GM12891 (cell line): ENCODE measurements at regions not wholly inside any gene's neighbourhood (a gene's known extent, or its start where the extent isn't known, plus 50 kb on each side); places are given as distances from the start of the nearest gene placed in this dataset.

Experiments used
- POLR2AphosphoS5 ChIP-seq: IDR thresholded peaks from 2 replicates; pipeline ENCODE4 v1.6.1; 2011; ENCODE audit warnings: low read depth, low read length, control low read depth
- SPI1 ChIP-seq: IDR thresholded peaks from 2 replicates; pipeline ENCODE4 v1.6.1; 2011; ENCODE audit warnings: low read depth, low read length, control low read depth
- TAF1 ChIP-seq: IDR thresholded peaks from 2 replicates; pipeline ENCODE4 v1.6.1; 2011; ENCODE audit warnings: low read depth, low read length, control low read depth

- no peak for TF ChIP-seq SPI1
- TF ChIP-seq POLR2AphosphoS5: no peak
- TF ChIP-seq TAF1: no peak
Observed at GRCh38 chr3:102225005-102225404, 209.8 kb upstream of the ZPLD1 start.
